ENCODE measurements at regions not wholly inside any gene's neighbourhood (a gene's known extent, or its start where the extent isn't known, plus 50 kb on each side); places are given as distances from the start of the nearest gene placed in this dataset.
"Not testable (repeated sequence)": the region's sequence is repeated elsewhere in the genome, so short reads cannot be mapped to it uniquely, and the experiment has no call there.

- not testable (repeated sequence) for DNase-seq
Observed at GRCh38 chr17:21470422-21470821, 94.3 kb downstream of the KCNJ12 start.

GRCh38 chr17:21470861-21471260 is 94.7 kb downstream of the KCNJ12 start:
- DNase-seq: no peak

- DNase-seq: no peak
Observed at GRCh38 chr17:21474815-21475214, 98.7 kb downstream of the KCNJ12 start.

GRCh38 chr17:21475571-21475970 is 99.4 kb downstream of the KCNJ12 start:
- DNase-seq: no peak

- DNase-seq: no peak
Observed at GRCh38 chr17:21476867-21477266, 100.7 kb downstream of the KCNJ12 start.

- no peak for DNase-seq
Observed at GRCh38 chr17:21482189-21482865, 106.2 kb downstream of the KCNJ12 start.

GRCh38 chr17:21488043-21488442 is 111.9 kb downstream of the KCNJ12 start:
- not testable (repeated sequence) for DNase-seq

- DNase-seq: no peak
Observed at GRCh38 chr17:21493993-21494392, 117.8 kb downstream of the KCNJ12 start.

GRCh38 chr17:21495281-21495680 is 119.1 kb downstream of the KCNJ12 start:
- no peak for DNase-seq

GRCh38 chr17:21500064-21500463 is 123.9 kb downstream of the KCNJ12 start:
- DNase-seq: no peak

GRCh38 chr17:21501927-21502700 is 126.0 kb downstream of the KCNJ12 start:
- not testable (repeated sequence) for DNase-seq

GRCh38 chr17:21505819-21506815 is 130.0 kb downstream of the KCNJ12 start:
- no peak for DNase-seq

- not testable (repeated sequence) for DNase-seq
Observed at GRCh38 chr17:21507806-21508205, 131.6 kb downstream of the KCNJ12 start.

GRCh38 chr17:21508211-21508610 is 132.1 kb downstream of the KCNJ12 start:
- DNase-seq: no peak

- not testable (repeated sequence) for DNase-seq
Observed at GRCh38 chr17:21509356-21509755, 133.2 kb downstream of the KCNJ12 start.

- no peak for DNase-seq
Observed at GRCh38 chr17:21510686-21511362, 134.7 kb downstream of the KCNJ12 start.

- DNase-seq: no peak
Observed at GRCh38 chr17:21511363-21512195, 135.4 kb downstream of the KCNJ12 start.

GRCh38 chr17:21512307-21513011 is 136.3 kb downstream of the KCNJ12 start:
- DNase-seq: no peak

GRCh38 chr17:21513012-21513570 is 136.9 kb downstream of the KCNJ12 start:
- DNase-seq: peak; percentile 41

- not testable (repeated sequence) for DNase-seq
Observed at GRCh38 chr17:21514567-21514966, 138.4 kb downstream of the KCNJ12 start.

Data from NK-92 treated with Interleukin-12 subunit alpha and Interleukin-12 subunit beta, amount 100 ng/mL, for 24 hours (cell line).